ENCODE measurements at regions not wholly inside any gene's neighbourhood (a gene's known extent, or its start where the extent isn't known, plus 50 kb on each side); places are given as distances from the start of the nearest gene placed in this dataset.
A peak's percentile ranks its signal among the peaks of the same experiment; 100 is the strongest.

DNA sequence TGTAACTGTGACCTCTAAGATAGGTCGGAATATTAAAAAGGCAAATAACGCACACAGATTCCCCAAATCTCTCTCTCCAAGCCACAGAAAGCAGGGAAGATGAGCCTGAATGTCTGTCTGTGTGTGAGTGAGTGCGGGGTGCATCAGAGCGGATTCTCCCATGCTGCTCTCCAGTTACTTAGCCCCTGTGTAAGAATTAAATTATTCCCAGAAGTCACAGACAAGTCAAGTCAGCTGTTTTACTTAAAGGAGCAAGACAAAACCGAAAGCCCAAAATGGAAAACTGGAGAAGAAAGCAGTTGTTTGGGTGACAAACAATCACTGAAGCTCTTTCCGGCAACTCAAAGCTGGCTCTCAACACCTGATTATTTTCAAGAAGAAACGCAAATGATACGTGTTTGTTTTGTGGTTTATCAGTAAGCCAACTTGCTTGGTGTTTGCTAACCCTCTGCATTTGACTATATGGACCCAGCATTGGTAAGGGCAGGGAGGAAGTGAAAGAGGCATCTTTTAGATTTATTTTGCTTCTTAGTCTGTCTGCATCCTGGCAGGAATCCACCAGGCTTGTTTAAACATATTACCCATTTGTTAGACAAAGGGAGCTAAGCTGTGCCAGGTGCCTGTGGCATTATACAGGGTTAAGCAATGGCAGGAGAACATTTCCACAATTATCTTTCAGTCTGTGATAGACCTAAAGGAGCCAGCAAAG, 121.5 kb upstream of the CREB1 start:
- Histone ChIP-seq H2AFZ (ENCODE audit: low read length) (peak overlapping the region; percentile 60), H3K4me2 (ENCODE audit: insufficient read depth, low read length) (peak overlapping the region; percentile 68), H3K79me2 (ENCODE audit: insufficient read depth, low read length) (no peaks in the 10 kb centered on the region), H3K4me3 (ENCODE audit: insufficient read depth, low read length) (peak overlapping the region; percentile 44), H4K20me1 (ENCODE audit: insufficient read depth, low read length) (no peaks in the 10 kb centered on the region), H3K27me3 (ENCODE audit: insufficient read depth, low read length) (no peaks in the 10 kb centered on the region), H3K9me3 (ENCODE audit: low read depth, low read length) (no peaks in the 10 kb centered on the region), H3K36me3 (ENCODE audit: insufficient read depth, low read length) (no peaks in the 10 kb centered on the region), H3K4me1 (ENCODE audit: insufficient read depth, low read length) (peaks cover 11% of the 10 kb centered on the region), H3K27ac (ENCODE audit: low read depth, low read length) (no peak overlapping the region)
- TF ChIP-seq, protein P1, sequence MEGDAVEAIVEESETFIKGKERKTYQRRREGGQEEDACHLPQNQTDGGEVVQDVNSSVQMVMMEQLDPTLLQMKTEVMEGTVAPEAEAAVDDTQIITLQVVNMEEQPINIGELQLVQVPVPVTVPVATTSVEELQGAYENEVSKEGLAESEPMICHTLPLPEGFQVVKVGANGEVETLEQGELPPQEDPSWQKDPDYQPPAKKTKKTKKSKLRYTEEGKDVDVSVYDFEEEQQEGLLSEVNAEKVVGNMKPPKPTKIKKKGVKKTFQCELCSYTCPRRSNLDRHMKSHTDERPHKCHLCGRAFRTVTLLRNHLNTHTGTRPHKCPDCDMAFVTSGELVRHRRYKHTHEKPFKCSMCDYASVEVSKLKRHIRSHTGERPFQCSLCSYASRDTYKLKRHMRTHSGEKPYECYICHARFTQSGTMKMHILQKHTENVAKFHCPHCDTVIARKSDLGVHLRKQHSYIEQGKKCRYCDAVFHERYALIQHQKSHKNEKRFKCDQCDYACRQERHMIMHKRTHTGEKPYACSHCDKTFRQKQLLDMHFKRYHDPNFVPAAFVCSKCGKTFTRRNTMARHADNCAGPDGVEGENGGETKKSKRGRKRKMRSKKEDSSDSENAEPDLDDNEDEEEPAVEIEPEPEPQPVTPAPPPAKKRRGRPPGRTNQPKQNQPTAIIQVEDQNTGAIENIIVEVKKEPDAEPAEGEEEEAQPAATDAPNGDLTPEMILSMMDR (IDR thresholded peaks at IDR 0.05; ENCODE audit: extremely low read depth, low read depth, low read length): no peak
- no peak for DNase-seq (ENCODE audit: insufficient read length, low spot score, missing footprints)

DNA sequence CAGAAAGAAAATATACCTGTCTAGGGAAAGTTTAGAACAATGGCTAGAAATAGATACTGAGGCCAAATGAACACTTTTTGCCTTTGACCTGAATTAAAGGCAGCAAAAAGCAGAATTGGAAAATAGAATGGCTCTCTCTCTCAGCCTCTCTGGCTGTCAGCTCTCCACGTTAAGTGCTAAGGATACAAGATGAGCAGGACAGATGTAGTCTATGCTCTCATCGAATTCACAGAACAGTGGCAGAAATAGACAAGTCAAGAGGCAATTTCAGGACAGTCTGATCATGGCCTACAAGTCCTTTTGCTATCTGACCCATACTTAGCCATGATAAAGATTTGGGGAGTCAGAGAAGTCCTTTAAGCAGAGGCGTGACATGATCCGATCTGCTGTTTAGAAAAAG, 120.2 kb upstream of the CREB1 start:
- Histone ChIP-seq H3K9me3 (ENCODE audit: low read depth, low read length) (no peaks in the 10 kb centered on the region), H3K4me2 (ENCODE audit: insufficient read depth, low read length) (no peak overlapping the region), H3K36me3 (ENCODE audit: insufficient read depth, low read length) (no peaks in the 10 kb centered on the region), H2AFZ (ENCODE audit: low read length) (peak overlapping the region; percentile 26), H3K27ac (ENCODE audit: low read depth, low read length) (no peak overlapping the region), H3K4me1 (ENCODE audit: insufficient read depth, low read length) (peaks cover 11% of the 10 kb centered on the region), H3K4me3 (ENCODE audit: insufficient read depth, low read length) (no peak overlapping the region), H4K20me1 (ENCODE audit: insufficient read depth, low read length) (no peaks in the 10 kb centered on the region), H3K79me2 (ENCODE audit: insufficient read depth, low read length) (no peaks in the 10 kb centered on the region), H3K27me3 (ENCODE audit: insufficient read depth, low read length) (no peaks in the 10 kb centered on the region)
- TF ChIP-seq, protein P1 (IDR thresholded peaks at IDR 0.05; ENCODE audit: extremely low read depth, low read depth, low read length): no peak
- no peak for DNase-seq (ENCODE audit: insufficient read length, low spot score, missing footprints)

DNA sequence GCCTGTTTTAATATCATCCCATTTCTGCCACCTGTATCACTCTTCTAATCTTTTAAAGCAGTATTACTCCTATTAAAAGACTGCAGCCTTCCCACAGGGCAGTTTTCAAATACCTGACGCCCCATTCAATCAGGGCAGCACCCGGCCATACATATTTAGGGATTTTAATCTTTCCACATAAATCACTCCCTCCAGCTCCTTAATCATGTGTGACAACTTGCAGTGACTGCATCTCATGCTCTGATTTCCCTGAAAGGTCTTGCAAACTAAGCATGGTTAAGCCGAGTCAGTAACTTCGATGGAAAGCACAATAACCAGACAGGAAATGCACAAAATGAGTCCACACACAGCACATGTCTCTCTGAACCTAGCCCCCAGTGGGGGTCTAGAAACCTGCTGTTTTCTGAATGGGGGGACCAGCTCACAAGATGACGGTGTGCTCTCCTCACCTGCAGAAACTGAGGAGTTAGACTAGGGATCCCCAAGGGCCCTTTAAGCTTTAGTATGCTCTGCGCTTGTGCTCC, 116.9 kb upstream of the CREB1 start:
- no peaks in the 10 kb centered on the region for H3K9me3 ChIP-seq (ENCODE audit: low read depth, low read length)
- H2AFZ ChIP-seq (ENCODE audit: low read length): no peak overlapping the region
- H3K4me3 ChIP-seq (ENCODE audit: insufficient read depth, low read length): no peak overlapping the region
- H3K27me3 ChIP-seq (ENCODE audit: insufficient read depth, low read length): no peaks in the 10 kb centered on the region
- H3K36me3 ChIP-seq (ENCODE audit: insufficient read depth, low read length): no peaks in the 10 kb centered on the region
- no peak overlapping the region for H3K27ac ChIP-seq (ENCODE audit: low read depth, low read length)
- H3K4me2 ChIP-seq (ENCODE audit: insufficient read depth, low read length): no peak overlapping the region
- TF ChIP-seq, protein P1 (IDR thresholded peaks at IDR 0.05; ENCODE audit: extremely low read depth, low read depth, low read length): no peak
- H3K79me2 ChIP-seq (ENCODE audit: insufficient read depth, low read length): no peaks in the 10 kb centered on the region
- no peak for DNase-seq (ENCODE audit: insufficient read length, low spot score, missing footprints)
- H4K20me1 ChIP-seq (ENCODE audit: insufficient read depth, low read length): no peaks in the 10 kb centered on the region
- peaks cover 28% of the 10 kb centered on the region for H3K4me1 ChIP-seq (ENCODE audit: insufficient read depth, low read length)

DNA sequence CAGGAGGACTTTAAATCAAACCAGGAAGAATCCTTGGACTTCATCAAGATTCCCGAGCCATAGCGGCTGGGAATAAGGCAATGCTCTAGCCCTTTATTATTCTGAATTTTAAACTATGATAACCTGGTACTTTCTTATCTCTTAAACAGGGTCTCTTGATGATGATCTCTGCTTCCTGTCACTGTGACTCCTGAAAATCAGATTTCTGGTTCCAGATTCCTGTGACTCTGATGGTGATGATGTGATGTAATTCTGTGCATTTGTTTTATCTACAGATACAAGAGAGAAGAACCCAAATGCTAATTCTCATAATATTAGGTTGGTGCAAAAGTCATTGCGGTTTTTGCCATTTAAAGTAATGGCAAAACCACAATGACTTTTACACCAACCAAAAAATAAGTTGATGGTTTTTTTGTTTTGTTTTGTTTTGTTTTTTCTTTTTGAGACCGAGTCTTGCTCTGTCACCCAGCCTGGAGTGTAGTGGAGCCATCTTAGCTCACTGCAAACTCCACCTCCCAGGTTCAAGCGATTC, 116.3 kb upstream of the CREB1 start:
- Histone ChIP-seq H4K20me1 (ENCODE audit: insufficient read depth, low read length) (no peaks in the 10 kb centered on the region), H2AFZ (ENCODE audit: low read length) (no peak overlapping the region), H3K9me3 (ENCODE audit: low read depth, low read length) (no peaks in the 10 kb centered on the region), H3K27me3 (ENCODE audit: insufficient read depth, low read length) (no peaks in the 10 kb centered on the region), H3K4me2 (ENCODE audit: insufficient read depth, low read length) (no peak overlapping the region), H3K36me3 (ENCODE audit: insufficient read depth, low read length) (no peaks in the 10 kb centered on the region), H3K79me2 (ENCODE audit: insufficient read depth, low read length) (no peaks in the 10 kb centered on the region), H3K4me1 (ENCODE audit: insufficient read depth, low read length) (peaks cover 22% of the 10 kb centered on the region), H3K4me3 (ENCODE audit: insufficient read depth, low read length) (no peak overlapping the region), H3K27ac (ENCODE audit: low read depth, low read length) (no peak overlapping the region)
- TF ChIP-seq, protein P1 (IDR thresholded peaks at IDR 0.05; ENCODE audit: extremely low read depth, low read depth, low read length): no peak
- DNase-seq (ENCODE audit: insufficient read length, low spot score, missing footprints): no peak

Measured in osteoblast (primary cell).